GM18870 (cell line): ENCODE measurements at regions not wholly inside any gene's neighbourhood (a gene's known extent, or its start where the extent isn't known, plus 50 kb on each side); places are given as distances from the start of the nearest gene placed in this dataset.

ENCODE experiments used
- ATAC-seq: cut with Tn5 transposase; IDR thresholded peaks from one replicate; pipeline ENCODE4 v1.9.1; 2021; ENCODE audit warnings: moderate library complexity; ENCODE audit not compliant: unreplicated experiment

- ATAC-seq = no peak
Measured at GRCh38 chr14:54172114-54172513, 215.5 kb upstream of the BMP4 start.

GRCh38 chr14:54172562-54172961 is 215.9 kb upstream of the BMP4 start:
- ATAC-seq = no peak

GRCh38 chr14:54173802-54174201 is 217.2 kb upstream of the BMP4 start:
- no peak for ATAC-seq

GRCh38 chr14:54174457-54174856 is 217.8 kb upstream of the BMP4 start:
- no peak for ATAC-seq

GRCh38 chr14:54175298-54175942 is 218.8 kb upstream of the BMP4 start:
- no peak for ATAC-seq

- ATAC-seq = no peak
Measured at GRCh38 chr14:54177019-54177418, 219.8 kb upstream of the CDKN3 start.

GRCh38 chr14:54177641-54178621 is 218.9 kb upstream of the CDKN3 start:
- ATAC-seq = no peak

GRCh38 chr14:54182419-54183045 is 214.3 kb upstream of the CDKN3 start:
- ATAC-seq = no peak

GRCh38 chr14:54186821-54187763 is 209.7 kb upstream of the CDKN3 start:
- ATAC-seq = no peak

GRCh38 chr14:54188064-54188666 is 208.6 kb upstream of the CDKN3 start:
- no peak for ATAC-seq

GRCh38 chr14:54189333-54189732 is 207.5 kb upstream of the CDKN3 start:
- no peak for ATAC-seq

- no peak for ATAC-seq
Measured at GRCh38 chr14:54189748-54190354, 207.0 kb upstream of the CDKN3 start.

GRCh38 chr14:54191846-54192245 is 205.0 kb upstream of the CDKN3 start:
- no peak for ATAC-seq

GRCh38 chr14:54192610-54193009 is 204.2 kb upstream of the CDKN3 start:
- no peak for ATAC-seq

- ATAC-seq = no peak
Measured at GRCh38 chr14:54193871-54194270, 202.9 kb upstream of the CDKN3 start.

- ATAC-seq = no peak
Measured at GRCh38 chr14:54194501-54194900, 202.3 kb upstream of the CDKN3 start.

GRCh38 chr14:54197369-54197768 is 199.4 kb upstream of the CDKN3 start:
- ATAC-seq = no peak

- ATAC-seq = no peak
Measured at GRCh38 chr14:54200726-54201125, 196.1 kb upstream of the CDKN3 start.

- no peak for ATAC-seq
Measured at GRCh38 chr14:54202288-54202687, 194.5 kb upstream of the CDKN3 start.

GRCh38 chr14:54206516-54206915 is 190.3 kb upstream of the CDKN3 start:
- no peak for ATAC-seq
